ENCODE measurements at regions not wholly inside any gene's neighbourhood (a gene's known extent, or its start where the extent isn't known, plus 50 kb on each side); places are given as distances from the start of the nearest gene placed in this dataset.

- Histone ChIP-seq H3K23me2 (ENCODE audit: low read depth, low read length) (no peaks in the 10 kb centered on the region), H2BK20ac (ENCODE audit: low read length) (no peak overlapping the region), H3K9me3 (ENCODE audit: insufficient read depth in 2 of 2, low read depth in 1 of 2, low read length in 1 of 2) (no peaks in the 10 kb centered on the region), H3K4me2 (ENCODE audit: insufficient read depth in 1 of 2, low read depth in 2 of 2, low read length in 2 of 2) (no peak overlapping the region), H3K4me1 (replicated peaks in 1 of 4; ENCODE audit: control insufficient read depth in 3 of 4, insufficient read depth in 4 of 4, low read length in 3 of 4) (no peaks in the 10 kb centered on the region), H3K4me3 (ENCODE audit: extremely low read depth in 1 of 4, insufficient read depth in 2 of 4, low read depth in 3 of 4, low read length in 4 of 4) (no peak overlapping the region), H3K18ac (ENCODE audit: extremely low read depth, low read length) (no peak overlapping the region), H4K91ac (replicated peaks; ENCODE audit: insufficient read length, low read length) (no peak overlapping the region), H2BK5ac (ENCODE audit: low read depth, low read length) (no peak overlapping the region), H3K36me3 (ENCODE audit: control insufficient read depth in 2 of 4, insufficient read depth in 4 of 4, low read length in 3 of 4) (no peaks in the 10 kb centered on the region), H3K9ac (replicated peaks in 1 of 4; ENCODE audit: extremely low read depth in 1 of 4, low read depth in 3 of 4, low read length in 3 of 4) (no peak overlapping the region), H3K79me2 (ENCODE audit: control insufficient read depth in 1 of 2, insufficient read depth in 2 of 2, low read length in 2 of 2) (no peaks in the 10 kb centered on the region), H3K27ac (ENCODE audit: low read depth, low read length) (no peak overlapping the region), H3K56ac (replicated peaks; ENCODE audit: insufficient read length, low read depth, low read length) (no peak overlapping the region), H2BK120ac (replicated peaks; ENCODE audit: low read depth, low read length) (no peak overlapping the region), H2AK5ac (ENCODE audit: low read depth, low read length) (no peak overlapping the region), H3K23ac (ENCODE audit: insufficient read length) (no peak overlapping the region), H3K14ac (ENCODE audit: insufficient read length) (no peak overlapping the region), H3K79me1 (ENCODE audit: low read depth, low read length) (no peaks in the 10 kb centered on the region), H3K4ac (replicated peaks; ENCODE audit: insufficient read length, low read depth, low read length) (no peak overlapping the region), H2AFZ (ENCODE audit: low read length) (no peak overlapping the region), H4K8ac (ENCODE audit: extremely low read depth, insufficient read depth, low read length) (no peak overlapping the region), H2BK15ac (ENCODE audit: low read length) (no peak overlapping the region), H2BK12ac (ENCODE audit: low read depth, low read length) (no peak overlapping the region), H4K20me1 (replicated peaks in 1 of 2; ENCODE audit: control insufficient read depth in 1 of 2, insufficient read depth in 2 of 2, low read length in 2 of 2) (no peaks in the 10 kb centered on the region), H3K27me3 (replicated peaks in 1 of 4; ENCODE audit: control insufficient read depth in 3 of 4, extremely low read depth in 1 of 4, insufficient read depth in 3 of 4, low read length in 3 of 4) (no peaks in the 10 kb centered on the region), H4K5ac (ENCODE audit: insufficient read length, low read depth, low read length) (no peak overlapping the region)
- 87% methylated on average over 2 of the region's 2 CpGs; no CpG with 5 or more reads in 1 of the 2 experiments for WGBS, 2 experiments (ENCODE audit: extremely low coverage in 1 of 2, insufficient coverage in 1 of 2, insufficient read length in 1 of 2, insufficient replicate concordance in 2 of 2, low coverage in 1 of 2, low lambda C conversion rate in 2 of 2, missing lambda C conversion rate in 1 of 2)
- POLR2A ChIA-PET (ENCODE audit: partially characterized antibody): no interaction called here
- no peak for DNase-seq (ENCODE audit: low read depth in 1 of 2, low spot score in 2 of 2)
- CTCF ChIA-PET (ENCODE audit: partially characterized antibody): interaction anchor here (0.6 to 2.6 kb wide), 4 partner anchors 9 to 1486 kb away, joined by 3 to 9 read pairs (median 4); no protein-coding TSS in a partner anchor
- no peak for FAIRE-seq
- TF ChIP-seq KDM5A (IDR thresholded peaks at IDR 0.05; ENCODE audit: low read length) (no peak), CREB1 (IDR thresholded peaks at IDR 0.05) (no peak), FOSL1 (IDR thresholded peaks at IDR 0.05; ENCODE audit: insufficient read depth, low read depth, low read length) (no peak), SIRT6 (IDR thresholded peaks at IDR 0.05; ENCODE audit: low read length) (no peak), CEBPB (IDR thresholded peaks at IDR 0.05; ENCODE audit: low read depth, low read length) (no peak), USF2 (IDR thresholded peaks at IDR 0.05; ENCODE audit: low read length) (no peak)
These were observed 926.4 kb upstream of the FANCL start for GRCh38 chr2:59167514-59167913.
